Gastrocnemius medialis (tissue), 4 donors: ENCODE measurements at regions not wholly inside any gene's neighbourhood (a gene's known extent, or its start where the extent isn't known, plus 50 kb on each side); places are given as distances from the start of the nearest gene placed in this dataset.

Source experiments
- CTCF ChIP-seq, 5 experiments: fragments of 450-650 bp in 3 of 5; fragments of 200-600 bp in 2 of 5; sonication (generic) in 2 of 5; IDR thresholded peaks in 4 of 5; conservative IDR thresholded peaks in 1 of 5; 1 replicate in 4 of 5; 2 replicates in 1 of 5; pipeline ENCODE4 v1.5.1; 2016 to 2019; ENCODE audit warnings: antibody characterized with exemption in 5 of 5, mild to moderate bottlenecking in 3 of 5, moderate library complexity in 3 of 5
- POLR2A ChIP-seq, 2 donors: fragments of 450-650 bp; IDR thresholded peaks; one replicate each; pipeline ENCODE4 v1.6.1; 2017; ENCODE audit warnings: antibody characterized with exemption in 2 of 2, mild to moderate bottlenecking in 2 of 2, moderate library complexity in 2 of 2

DNA sequence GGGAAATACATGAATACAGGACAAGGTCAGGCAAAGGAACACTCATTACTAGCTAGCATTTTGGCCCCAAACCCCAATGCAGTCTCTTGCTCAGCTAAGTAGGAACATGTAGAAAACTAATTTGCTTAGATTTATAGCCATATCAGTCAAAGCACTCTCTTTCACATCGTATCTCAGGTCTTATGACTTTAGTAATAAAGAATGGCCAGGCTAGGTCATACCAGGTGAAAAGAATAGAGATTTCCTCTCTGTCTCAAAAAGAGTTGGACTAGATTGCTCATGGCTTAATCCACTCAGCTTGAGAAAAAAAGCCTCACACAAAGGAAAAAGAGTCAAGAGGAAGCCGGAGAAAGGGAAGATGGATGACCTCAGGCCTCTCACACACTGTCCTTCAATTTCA lies 772.7 kb upstream of the SEMA6A start:
- TF ChIP-seq CTCF (IDR thresholded peaks at IDR 0.05 in 4 of 5, conservative IDR thresholded peaks at IDR 0.05 in 1 of 5) (no peak), POLR2A (IDR thresholded peaks at IDR 0.05) (no peak)
